Liver (tissue), 8 donors: ENCODE measurements at regions not wholly inside any gene's neighbourhood (a gene's known extent, or its start where the extent isn't known, plus 50 kb on each side); places are given as distances from the start of the nearest gene placed in this dataset.

Experiments
- DNase-seq: peaks from one replicate; pipeline ENCODE4 v3.0.0-alpha.2; 2017; ENCODE audit warnings: low spot score
- H3K27ac ChIP-seq, 2 donors: one replicate each; pipeline ENCODE4 v1.7.0; 2013; ENCODE audit warnings: inconsistent platforms in 2 of 2, low read length in 2 of 2, control low read depth in 1 of 2, low read depth in 1 of 2, mild to moderate bottlenecking in 1 of 2
- H3K27me3 ChIP-seq, 4 donors: one replicate each; pipeline versions ENCODE4 v1.6.1 to v1.7.0; 2013; ENCODE audit warnings: low read length in 3 of 4, inconsistent platforms in 1 of 4, mild to moderate bottlenecking in 1 of 4, moderate library complexity in 1 of 4; ENCODE audit not compliant: control insufficient read depth in 4 of 4, insufficient read depth in 4 of 4
- H3K36me3 ChIP-seq, 4 donors: one replicate each; pipeline versions ENCODE4 v1.6.1 to v1.7.0; 2013; ENCODE audit warnings: low read length in 3 of 4, mild to moderate bottlenecking in 3 of 4, low read depth in 1 of 4, moderate library complexity in 1 of 4; ENCODE audit not compliant: control insufficient read depth in 4 of 4, insufficient read depth in 3 of 4
- H3K4me1 ChIP-seq, 4 donors: one replicate each; pipeline versions ENCODE4 v1.6.1 to v1.7.0; 2013; ENCODE audit warnings: low read length in 3 of 4, mild to moderate bottlenecking in 3 of 4, moderate library complexity in 1 of 4; ENCODE audit not compliant: control insufficient read depth in 4 of 4, insufficient read depth in 4 of 4
- H3K4me3 ChIP-seq, 3 donors: one replicate each; pipeline versions ENCODE4 v1.6.1 to v1.7.0; 2013; ENCODE audit warnings: low read length in 3 of 3, control low read depth in 1 of 3, low read depth in 1 of 3, mild to moderate bottlenecking in 1 of 3
- H3K9ac ChIP-seq, 2 donors: one replicate each; pipeline ENCODE4 v1.7.0; 2013; ENCODE audit warnings: low read length in 2 of 2, mild to moderate bottlenecking in 2 of 2, moderate library complexity in 2 of 2, control low read depth in 1 of 2, low read depth in 1 of 2
- H3K9me3 ChIP-seq, 4 donors: one replicate each; pipeline versions ENCODE4 v1.6.1 to v1.7.0; 2013; ENCODE audit warnings: low read length in 3 of 4; ENCODE audit not compliant: control insufficient read depth in 4 of 4
- ATF3 ChIP-seq: IDR thresholded peaks from 2 replicates; pipeline ENCODE4 v1.6.1; 2016; ENCODE audit warnings: antibody characterized with exemption
- CTCF ChIP-seq: fragments of 150-350 bp; IDR thresholded peaks from 2 replicates; pipeline ENCODE4 v1.5.1; 2017; ENCODE audit warnings: improper control_type of control experiment, low read depth, low read length; ENCODE audit not compliant: missing input control
- EGR1 ChIP-seq, 2 donors: IDR thresholded peaks; 2 replicates each; pipeline ENCODE4 v1.6.1; 2016 to 2018; ENCODE audit warnings: antibody characterized with exemption in 2 of 2, low read depth in 2 of 2
- FOXA1 ChIP-seq: IDR thresholded peaks from 2 replicates; pipeline ENCODE4 v1.6.1; 2016; ENCODE audit warnings: antibody characterized with exemption
- FOXA2 ChIP-seq: IDR thresholded peaks from 2 replicates; pipeline ENCODE4 v1.6.1; 2016; ENCODE audit warnings: antibody characterized with exemption
- GABPA ChIP-seq, 2 donors: IDR thresholded peaks in 1 of 2; conservative IDR thresholded peaks in 1 of 2; 2 replicates each; pipeline ENCODE4 v1.6.1; 2016; ENCODE audit warnings: antibody characterized with exemption in 2 of 2, mild to moderate bottlenecking in 1 of 2, moderate library complexity in 1 of 2
- HNF4A ChIP-seq, 2 donors: conservative IDR thresholded peaks; 2 replicates each; pipeline ENCODE4 v1.6.1; 2016; ENCODE audit warnings: antibody characterized with exemption in 2 of 2, mild to moderate bottlenecking in 2 of 2
- HNF4G ChIP-seq: IDR thresholded peaks from 2 replicates; pipeline ENCODE4 v1.6.1; 2016; ENCODE audit warnings: antibody characterized with exemption
- JUND ChIP-seq, 2 donors: IDR thresholded peaks; 2 replicates each; pipeline ENCODE4 v1.6.1; 2016; ENCODE audit warnings: antibody characterized with exemption in 2 of 2
- MAX ChIP-seq: IDR thresholded peaks from 2 replicates; pipeline ENCODE4 v1.6.1; 2016; ENCODE audit warnings: antibody characterized with exemption
- NR2F2 ChIP-seq: IDR thresholded peaks from 2 replicates; pipeline ENCODE4 v1.6.1; 2016; ENCODE audit warnings: antibody characterized with exemption
- REST ChIP-seq: IDR thresholded peaks from 2 replicates; pipeline ENCODE4 v1.6.1; 2016; ENCODE audit warnings: antibody characterized with exemption, mild to moderate bottlenecking
- SP1 ChIP-seq: IDR thresholded peaks from 2 replicates; pipeline ENCODE4 v1.6.1; 2018; ENCODE audit warnings: antibody characterized with exemption, mild to moderate bottlenecking
- TAF1 ChIP-seq: conservative IDR thresholded peaks from 2 replicates; pipeline ENCODE4 v1.6.1; 2016; ENCODE audit warnings: antibody characterized with exemption, mild to moderate bottlenecking
- WGBS: extraction: QIAGEN DNeasy Blood & Tissue Kit; methylation state at CpG from one replicate; pipeline ENCODE4 v1.1.7; 2013; 5-methylcytosine and 5-hydroxymethylcytosine counted together
- donor health status: healthy.
- donor health status: healthy.
- donor health status: healthy.
- donor health status: healthy.
- donor health status: healthy.

GRCh38 chr2:66896131-66896530 lies 461.2 kb downstream of the MEIS1 start:
- Histone ChIP-seq H3K9ac (no peak overlapping the region), H3K27me3 (peaks cover 0 to 5% (median 0%) of the 10 kb centered on the region in 4 donors), H3K27ac (no peak overlapping the region), H3K4me1 (no peaks in the 10 kb centered on the region), H3K9me3 (no peaks in the 10 kb centered on the region), H3K36me3 (no peaks in the 10 kb centered on the region), H3K4me3 (no peak overlapping the region)
- DNase-seq: no peak
- TF ChIP-seq HNF4A (conservative IDR thresholded peaks at IDR 0.05) (no peak), JUND (IDR thresholded peaks at IDR 0.05) (no peak)

GRCh38 chr2:66897181-66897580 lies 462.3 kb downstream of the MEIS1 start:
- no peaks in the 10 kb centered on the region for H3K4me1 ChIP-seq

GRCh38 chr2:66897691-66898150 lies 462.8 kb downstream of the MEIS1 start:
- Histone ChIP-seq H3K9ac (no peak overlapping the region), H3K27ac (no peak overlapping the region), H3K4me3 (no peak overlapping the region), H3K27me3 (peaks cover 0 to 5% (median 2%) of the 10 kb centered on the region in 4 donors), H3K9me3 (no peaks in the 10 kb centered on the region), H3K36me3 (no peaks in the 10 kb centered on the region), H3K4me1 (no peaks in the 10 kb centered on the region)
- DNase-seq: no peak
- 50% methylated on average over 2 of the region's 2 CpGs for WGBS
- TF ChIP-seq GABPA (IDR thresholded peaks at IDR 0.05 in 1 of 2, conservative IDR thresholded peaks at IDR 0.05 in 1 of 2): no peak
- no peak for TF ChIP-seq CTCF
- no peak for TF ChIP-seq JUND (IDR thresholded peaks at IDR 0.05)
- no peak for TF ChIP-seq HNF4A (conservative IDR thresholded peaks at IDR 0.05)
- no peak for TF ChIP-seq REST
- TF ChIP-seq MAX: no peak
- no peak for TF ChIP-seq FOXA1

More at GRCh38 chr2:66897181-66897580, 462.3 kb downstream of the MEIS1 start:
- TF ChIP-seq FOXA1 (no peak), SP1 (no peak), HNF4G (no peak), TAF1 (no peak), GABPA (IDR thresholded peaks at IDR 0.05 in 1 of 2, conservative IDR thresholded peaks at IDR 0.05 in 1 of 2) (no peak), FOXA2 (no peak), EGR1 (IDR thresholded peaks at IDR 0.05; ENCODE audit: low read depth in 2 of 2) (no peak), NR2F2 (no peak), REST (no peak), ATF3 (no peak), MAX (no peak), HNF4A (conservative IDR thresholded peaks at IDR 0.05) (no peak)
- Histone ChIP-seq H3K27me3 (peaks cover 0 to 5% (median under 1%) of the 10 kb centered on the region in 4 donors), H3K36me3 (no peaks in the 10 kb centered on the region), H3K9me3 (no peaks in the 10 kb centered on the region), H3K27ac (no peak overlapping the region), H3K9ac (no peak overlapping the region), H3K4me3 (no peak overlapping the region)
- DNase-seq: no peak
- 89% methylated on average over 1 of the region's 1 CpG for WGBS
